DMS79 (cell line): ENCODE measurements at regions not wholly inside any gene's neighbourhood (a gene's known extent, or its start where the extent isn't known, plus 50 kb on each side); places are given as distances from the start of the nearest gene placed in this dataset.

Experiments used
- DNase-seq: peaks from one replicate; lab custom pipeline; 2025; lab: John Stamatoyannopoulos, UW

- no peak for DNase-seq
Observed at GRCh38 chr5:71865665-71866320, 146.7 kb downstream of the CARTPT start.

GRCh38 chr5:71872311-71872864 lies 153.3 kb downstream of the CARTPT start:
- no peak for DNase-seq

- DNase-seq: peak; percentile 64
Observed at GRCh38 chr5:71873191-71873591, 154.1 kb downstream of the CARTPT start.

GRCh38 chr5:71874521-71874920 lies 155.4 kb downstream of the CARTPT start:
- no peak for DNase-seq

- DNase-seq: no peak
Observed at GRCh38 chr5:71877511-71877910, 158.4 kb downstream of the CARTPT start.

GRCh38 chr5:71880536-71880935 lies 161.5 kb downstream of the CARTPT start:
- DNase-seq: no peak

GRCh38 chr5:71882826-71883741 lies 164.0 kb downstream of the CARTPT start:
- DNase-seq: no peak

GRCh38 chr5:71883742-71884103 lies 164.6 kb downstream of the CARTPT start:
- no peak for DNase-seq

- DNase-seq: no peak
Observed at GRCh38 chr5:71884926-71885325, 165.9 kb downstream of the CARTPT start.

- no peak for DNase-seq
Observed at GRCh38 chr5:71886406-71886805, 167.3 kb downstream of the CARTPT start.

GRCh38 chr5:71887680-71888079 lies 168.6 kb downstream of the CARTPT start:
- no peak for DNase-seq

- no peak for DNase-seq
Observed at GRCh38 chr5:71891406-71891805, 172.3 kb downstream of the CARTPT start.

GRCh38 chr5:71891856-71892255 lies 172.8 kb downstream of the CARTPT start:
- DNase-seq: no peak

GRCh38 chr5:71892641-71893365 lies 173.7 kb downstream of the CARTPT start:
- DNase-seq: no peak

GRCh38 chr5:71893451-71893850 lies 174.4 kb downstream of the CARTPT start:
- no peak for DNase-seq

GRCh38 chr5:71894091-71894490 lies 175.0 kb downstream of the CARTPT start:
- no peak for DNase-seq

- DNase-seq: no peak
Observed at GRCh38 chr5:71895546-71895945, 176.5 kb downstream of the CARTPT start.

- DNase-seq: no peak
Observed at GRCh38 chr5:71899865-71900342, 180.8 kb downstream of the CARTPT start.

GRCh38 chr5:71903808-71904207 lies 184.7 kb downstream of the CARTPT start:
- no peak for DNase-seq

GRCh38 chr5:71904852-71905251 lies 185.8 kb downstream of the CARTPT start:
- no peak for DNase-seq

GRCh38 chr5:71905834-71906711 lies 187.0 kb downstream of the CARTPT start:
- no peak for DNase-seq
